ENCODE measurements at regions not wholly inside any gene's neighbourhood (a gene's known extent, or its start where the extent isn't known, plus 50 kb on each side); places are given as distances from the start of the nearest gene placed in this dataset.

- TF ChIP-seq POLR2AphosphoS5 (IDR thresholded peaks at IDR 0.05; ENCODE audit: borderline replicate concordance, low read depth, low read length) = no peak
- TF ChIP-seq EZH2 (IDR thresholded peaks at IDR 0.05) = no peak
Measured at GRCh38 chr2:242027676-242028450, 158.3 kb downstream of the RTP5 start.
